ENCODE measurements at regions not wholly inside any gene's neighbourhood (a gene's known extent, or its start where the extent isn't known, plus 50 kb on each side); places are given as distances from the start of the nearest gene placed in this dataset.

DNA sequence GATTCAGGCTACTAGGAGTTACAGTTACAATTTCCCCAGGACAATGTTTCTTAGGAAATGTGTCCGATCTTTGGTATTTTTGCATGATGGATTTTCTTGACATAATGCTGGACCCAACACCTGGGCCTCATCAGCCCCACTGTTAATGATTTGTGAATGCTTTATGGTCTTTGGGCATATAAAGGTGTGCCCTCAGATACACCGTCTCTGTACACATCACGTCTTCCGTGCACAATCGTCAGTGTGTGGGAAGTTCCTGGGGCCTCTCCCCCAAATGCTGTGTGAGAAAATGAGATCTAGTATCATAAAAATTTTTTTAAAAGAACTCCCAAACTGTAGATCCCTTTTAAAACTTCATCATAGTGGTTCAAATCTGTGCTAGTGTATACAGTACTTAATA is 373.2 kb upstream of the ID4 start:
- ATAC-seq (ENCODE audit: low FRiP score in 2 of 2) = no peak
- no peaks in the 10 kb centered on the region for H3K36me3 ChIP-seq
- TF ChIP-seq POLR2A (IDR thresholded peaks at IDR 0.05) (no peak), EP300 (IDR thresholded peaks at IDR 0.05) (no peak), CTCF (IDR thresholded peaks at IDR 0.05) (no peak), POLR2AphosphoS5 (IDR thresholded peaks at IDR 0.05) (no peak)
- DNase-seq = no peak
- H3K4me1 ChIP-seq = peaks cover 0 to 9% (median 7%) of the 10 kb centered on the region in 4 donors
- 77 to 93% methylated on average over 5 of the region's 5 CpGs for WGBS, 2 donors
- H3K4me3 ChIP-seq = no peak overlapping the region
- H3K27me3 ChIP-seq = no peaks in the 10 kb centered on the region
- no peaks in the 10 kb centered on the region for H3K9me3 ChIP-seq
- H3K27ac ChIP-seq = no peak overlapping the region

DNA sequence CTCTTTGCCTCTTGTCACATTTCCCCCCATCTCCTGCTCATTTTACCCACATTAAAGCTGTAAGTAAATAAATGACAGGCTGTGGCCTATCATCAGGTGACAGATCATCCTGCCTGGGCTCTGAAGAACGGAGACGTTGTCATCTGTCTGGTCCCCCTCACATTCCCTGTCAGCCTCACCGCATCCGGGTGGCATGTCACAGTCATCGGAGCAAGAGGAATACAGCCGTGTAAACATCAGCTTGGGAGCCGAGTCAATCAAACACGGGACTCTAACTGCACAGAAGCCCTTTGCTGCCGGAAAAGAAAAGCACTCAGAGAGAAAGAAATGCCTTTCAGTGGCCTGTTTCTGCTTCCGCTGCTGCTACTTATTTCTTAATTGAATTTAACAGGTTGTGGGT is 371.9 kb upstream of the ID4 start:
- Histone ChIP-seq H3K36me3 (no peaks in the 10 kb centered on the region), H3K27me3 (no peaks in the 10 kb centered on the region), H3K9me3 (no peaks in the 10 kb centered on the region), H3K4me1 (peaks cover 0 to 9% (median 7%) of the 10 kb centered on the region in 4 donors), H3K4me3 (no peak overlapping the region), H3K27ac (peak overlapping the region in 3 of 4 donors; percentile 1 to 66 (median 41))
- WGBS, 2 donors = 30% methylated on average over 10 of the region's 10 CpGs
- no peak for TF ChIP-seq EP300 (IDR thresholded peaks at IDR 0.05)
- no peak for TF ChIP-seq POLR2A (IDR thresholded peaks at IDR 0.05)
- TF ChIP-seq CTCF (IDR thresholded peaks at IDR 0.05) = no peak
- no peak for TF ChIP-seq POLR2AphosphoS5 (IDR thresholded peaks at IDR 0.05)
- peak in 1 of 2 donors; percentile 31 for DNase-seq
- no peak for ATAC-seq (ENCODE audit: low FRiP score in 2 of 2)

DNA sequence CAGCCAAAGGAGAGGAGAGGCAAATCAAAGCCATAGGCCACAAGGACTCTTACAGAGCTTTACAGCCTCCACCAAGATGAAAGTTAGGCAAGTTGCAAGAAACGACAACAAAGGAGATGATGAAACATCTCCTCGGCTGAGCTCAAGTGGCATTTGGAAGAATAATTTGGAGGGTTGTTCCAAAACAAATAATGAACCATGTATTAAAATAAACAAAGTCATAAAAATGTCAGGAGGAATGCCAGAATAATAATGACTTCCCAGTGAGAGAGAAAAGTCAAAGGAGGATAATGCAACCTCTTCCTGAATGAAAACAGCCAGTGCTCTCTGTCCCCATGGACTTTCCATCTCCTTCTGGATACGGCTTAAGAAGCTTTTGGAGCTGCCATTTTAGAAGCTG is 371.4 kb upstream of the ID4 start:
- no peaks in the 10 kb centered on the region for H3K36me3 ChIP-seq
- no peaks in the 10 kb centered on the region for H3K9me3 ChIP-seq
- H3K4me3 ChIP-seq = no peak overlapping the region
- TF ChIP-seq CTCF (IDR thresholded peaks at IDR 0.05) (no peak), EP300 (IDR thresholded peaks at IDR 0.05) (peak in 1 of 4 donors; percentile 40)
- peaks cover 0 to 9% (median 7%) of the 10 kb centered on the region in 4 donors for H3K4me1 ChIP-seq
- no peaks in the 10 kb centered on the region for H3K27me3 ChIP-seq
- H3K27ac ChIP-seq = peak overlapping the region in 2 of 4 donors; percentile 41 to 66
- ATAC-seq (ENCODE audit: low FRiP score in 2 of 2) = peak; percentile 24 to 40
- DNase-seq = no peak
- 30 to 31% methylated on average over 3 of the region's 3 CpGs for WGBS, 2 donors

GRCh38 chr6:19470333-19470732 is 366.8 kb upstream of the ID4 start:
- Histone ChIP-seq H3K36me3 (no peaks in the 10 kb centered on the region), H3K27ac (no peak overlapping the region), H3K4me3 (no peak overlapping the region), H3K9me3 (no peaks in the 10 kb centered on the region), H3K27me3 (no peaks in the 10 kb centered on the region), H3K4me1 (peaks cover 0 to 6% (median 2%) of the 10 kb centered on the region in 4 donors)
- no peak for DNase-seq
- 72 to 73% methylated on average over 7 of the region's 7 CpGs for WGBS, 2 donors
- ATAC-seq (ENCODE audit: low FRiP score in 2 of 2) = peak; percentile 16 to 40
- no peak for TF ChIP-seq POLR2AphosphoS5 (IDR thresholded peaks at IDR 0.05)
- no peak for TF ChIP-seq CTCF (IDR thresholded peaks at IDR 0.05)
- no peak for TF ChIP-seq POLR2A (IDR thresholded peaks at IDR 0.05)
- no peak for TF ChIP-seq EP300 (IDR thresholded peaks at IDR 0.05)

GRCh38 chr6:19472153-19472552 is 365.0 kb upstream of the ID4 start:
- 90 to 96% methylated on average over 4 of the region's 4 CpGs for WGBS, 2 donors
- ATAC-seq (ENCODE audit: low FRiP score in 2 of 2) (no peak), DNase-seq (no peak)
- no peak overlapping the region for H3K27ac ChIP-seq
- H3K36me3 ChIP-seq = no peaks in the 10 kb centered on the region
- no peaks in the 10 kb centered on the region for H3K27me3 ChIP-seq
- H3K9me3 ChIP-seq = no peaks in the 10 kb centered on the region
- no peak for TF ChIP-seq POLR2A (IDR thresholded peaks at IDR 0.05)
- TF ChIP-seq CTCF (IDR thresholded peaks at IDR 0.05) = no peak
- no peak overlapping the region for H3K4me3 ChIP-seq
- no peaks in the 10 kb centered on the region for H3K4me1 ChIP-seq

Data from upper lobe of left lung (tissue), 6 donors.